Pancreas (tissue), 10 donors: ENCODE measurements at regions not wholly inside any gene's neighbourhood (a gene's known extent, or its start where the extent isn't known, plus 50 kb on each side); places are given as distances from the start of the nearest gene placed in this dataset.

Source experiments
- ATAC-seq, 4 donors: fragments of 200-7000 bp; cut with Tn5 transposase; one replicate each; pipeline versions ENCODE4 v1.8.0 to v1.9.1; 2020; ENCODE audit warnings: mild to moderate bottlenecking in 4 of 4, moderate library complexity in 4 of 4
- DNase-seq, 6 donors: peaks; one replicate each; pipeline ENCODE4 v3.0.0-alpha.2; 2020
- FAIRE-seq: peaks from 2 replicates; lab custom pipeline; 2012; peaks lifted over from hg19 to GRCh38; lab: Jason Lieb, UNC
- H3K27ac ChIP-seq, 4 donors: fragments of 200-600 bp; sonication (generic); 1 replicate in 3 of 4; 2 replicates in 1 of 4; pipeline versions ENCODE4 v1.5.0 to v1.8.0; 2020
- H3K27me3 ChIP-seq, 4 donors: fragments of 200-600 bp; one replicate each; pipeline ENCODE4 v1.8.0; 2021
- H3K36me3 ChIP-seq, 3 donors: fragments of 200-600 bp; sonication (generic) in 1 of 3; one replicate each; pipeline versions ENCODE4 v1.5.0 to v1.8.0; 2020 to 2021
- H3K4me1 ChIP-seq, 3 donors: fragments of 200-600 bp; one replicate each; pipeline ENCODE4 v1.8.0; 2021
- H3K4me3 ChIP-seq, 4 donors: fragments of 200-600 bp; sonication (generic) in 2 of 4; one replicate each; pipeline versions ENCODE4 v1.5.0 to v1.8.0; 2020 to 2021
- H3K9me3 ChIP-seq, 4 donors: fragments of 200-600 bp; one replicate each; pipeline ENCODE4 v1.8.0; 2021
- CTCF ChIP-seq, 4 donors: fragments of 200-600 bp; sonication (generic) in 3 of 4; IDR thresholded peaks; one replicate each; pipeline versions ENCODE4 v1.5.0 to v1.8.0; 2021; ENCODE audit warnings: antibody characterized with exemption in 4 of 4
- WGBS, 2 donors: extraction: QIAGEN DNeasy Blood & Tissue Kit; methylation state at CpG; one replicate each; pipeline ENCODE4 v1.1.7; 2013; 5-methylcytosine and 5-hydroxymethylcytosine counted together
- intact Hi-C, 3 donors: fragments of 100-400 bp; cut with DNase I; formaldehyde crosslinking; loops; one replicate each; pipeline versions ENCODE4 v1.11.1 to v1.14.2; 2022
- donor health status: healthy with polysubstance abuse.
- donor health status: DM: no; HTN: no; CAD: no; lungs with moderate emphysema.
- donor health status: DM: no; HTN: no; CAD: no.
- donor health status: control.
- donor health status: control.
- donor health status: Bipolar disorder and iron deficiency.
- donor health status: DM: yes; HTN: yes; CAD: no.
- donor health status: DM: no; HTN: no; CAD: no.
- donor health status: DM: no; HTN: no; CAD: no.
- donor health status: DM: yes; HTN: yes; CAD: no.

GRCh38 chr7:9120331-9120730 is 686.9 kb downstream of the NXPH1 start:
- Histone ChIP-seq H3K9me3 (no peaks in the 10 kb centered on the region), H3K27me3 (no peaks in the 10 kb centered on the region), H3K36me3 (no peaks in the 10 kb centered on the region), H3K27ac (no peak overlapping the region), H3K4me3 (no peak overlapping the region), H3K4me1 (no peaks in the 10 kb centered on the region)
- intact Hi-C loops: no loop called here
- no peak for ATAC-seq
- no peak for DNase-seq
- no peak for FAIRE-seq
- TF ChIP-seq CTCF (IDR thresholded peaks at IDR 0.05): no peak

GRCh38 chr7:9124320-9124719 is 690.9 kb downstream of the NXPH1 start:
- Histone ChIP-seq H3K36me3 (no peaks in the 10 kb centered on the region), H3K4me3 (no peak overlapping the region), H3K27ac (no peak overlapping the region), H3K27me3 (no peaks in the 10 kb centered on the region), H3K4me1 (no peaks in the 10 kb centered on the region), H3K9me3 (no peaks in the 10 kb centered on the region)
- intact Hi-C loops: no loop called here
- FAIRE-seq (no peak), DNase-seq (no peak), ATAC-seq (no peak)
- 44 to 60% methylated on average over 2 of the region's 2 CpGs for WGBS, 2 donors
- TF ChIP-seq CTCF (IDR thresholded peaks at IDR 0.05): no peak

GRCh38 chr7:9125246-9125645 is 691.8 kb downstream of the NXPH1 start:
- Histone ChIP-seq H3K9me3 (no peaks in the 10 kb centered on the region), H3K27me3 (no peaks in the 10 kb centered on the region), H3K4me3 (no peak overlapping the region), H3K4me1 (no peaks in the 10 kb centered on the region), H3K27ac (no peak overlapping the region), H3K36me3 (no peaks in the 10 kb centered on the region)
- intact Hi-C loops: no loop called here
- no peak for DNase-seq
- TF ChIP-seq CTCF (IDR thresholded peaks at IDR 0.05): no peak
- ATAC-seq: no peak
- FAIRE-seq: no peak

- no peak overlapping the region for H3K27ac ChIP-seq
- FAIRE-seq (no peak), DNase-seq (no peak), ATAC-seq (no peak)
- no peaks in the 10 kb centered on the region for H3K4me1 ChIP-seq
- no peaks in the 10 kb centered on the region for H3K27me3 ChIP-seq
- H3K36me3 ChIP-seq: no peaks in the 10 kb centered on the region
- no peaks in the 10 kb centered on the region for H3K9me3 ChIP-seq
- 67 to 74% methylated on average over 5 of the region's 5 CpGs for WGBS, 2 donors
- no peak for TF ChIP-seq CTCF (IDR thresholded peaks at IDR 0.05)
- H3K4me3 ChIP-seq: no peak overlapping the region
- intact Hi-C loops: no loop called here
Measured at GRCh38 chr7:9127901-9128300, 694.5 kb downstream of the NXPH1 start.

- no peaks in the 10 kb centered on the region for H3K27me3 ChIP-seq
- H3K36me3 ChIP-seq: no peaks in the 10 kb centered on the region
- FAIRE-seq (no peak), DNase-seq (no peak), ATAC-seq (no peak)
- 39 to 70% methylated on average over 1 of the region's 1 CpG for WGBS, 2 donors
- intact Hi-C loops: no loop called here
- H3K4me3 ChIP-seq: no peak overlapping the region
- H3K9me3 ChIP-seq: no peaks in the 10 kb centered on the region
- no peak for TF ChIP-seq CTCF (IDR thresholded peaks at IDR 0.05)
- H3K27ac ChIP-seq: no peak overlapping the region
- H3K4me1 ChIP-seq: no peaks in the 10 kb centered on the region
Measured at GRCh38 chr7:9148687-9149086, 715.3 kb downstream of the NXPH1 start.
